ENCODE measurements at regions not wholly inside any gene's neighbourhood (a gene's known extent, or its start where the extent isn't known, plus 50 kb on each side); places are given as distances from the start of the nearest gene placed in this dataset.
"Not testable (repeated sequence)": the region's sequence is repeated elsewhere in the genome, so short reads cannot be mapped to it uniquely, and the experiment has no call there.

GRCh38 chr2:90019908-90020307 is 1328.4 kb downstream of the RPIA start:
- not testable (repeated sequence) for H3K36me3 Mint-ChIP-seq; H3K27ac Mint-ChIP-seq; H3K4me1 Mint-ChIP-seq; DNase-seq (ENCODE audit: low spot score in 2 of 2); H3K9me3 Mint-ChIP-seq; H3K27me3 Mint-ChIP-seq; H3K4me3 Mint-ChIP-seq; ATAC-seq (ENCODE audit: low read depth)

GRCh38 chr2:90021234-90021633 is 1329.8 kb downstream of the RPIA start:
- not testable (repeated sequence) for H3K4me3 Mint-ChIP-seq; H3K27ac Mint-ChIP-seq; H3K27me3 Mint-ChIP-seq; DNase-seq (ENCODE audit: low spot score in 2 of 2); H3K36me3 Mint-ChIP-seq; H3K4me1 Mint-ChIP-seq; H3K9me3 Mint-ChIP-seq
- ATAC-seq (ENCODE audit: low read depth): peak; percentile 89

- not testable (repeated sequence) for H3K4me1 Mint-ChIP-seq; H3K27ac Mint-ChIP-seq; H3K36me3 Mint-ChIP-seq; DNase-seq (ENCODE audit: low spot score in 2 of 2); H3K27me3 Mint-ChIP-seq; H3K4me3 Mint-ChIP-seq; H3K9me3 Mint-ChIP-seq
- peak; percentile 22 for ATAC-seq (ENCODE audit: low read depth)
Observed at GRCh38 chr2:90027231-90027643, 1335.8 kb downstream of the RPIA start.

GRCh38 chr2:90028381-90029079 is 1337.1 kb downstream of the RPIA start:
- not testable (repeated sequence) for DNase-seq (ENCODE audit: low spot score in 2 of 2); H3K36me3 Mint-ChIP-seq; H3K27me3 Mint-ChIP-seq; H3K9me3 Mint-ChIP-seq; H3K4me1 Mint-ChIP-seq; H3K27ac Mint-ChIP-seq
- ATAC-seq (ENCODE audit: low read depth): peak; percentile 23
- peak overlapping the region; percentile 48 for H3K4me3 Mint-ChIP-seq

- ATAC-seq (ENCODE audit: low read depth) (peak; percentile 88), DNase-seq (ENCODE audit: low spot score in 2 of 2) (peak; percentile 18 to 19)
- H3K9me3 Mint-ChIP-seq, H3K4me1 Mint-ChIP-seq, H3K36me3 Mint-ChIP-seq, H3K27me3 Mint-ChIP-seq, H3K27ac Mint-ChIP-seq: not testable (repeated sequence)
- H3K4me3 Mint-ChIP-seq: peak overlapping the region; percentile 48
Observed at GRCh38 chr2:90029080-90029428, 1337.6 kb downstream of the RPIA start.

GRCh38 chr2:90032269-90032668 is 1340.8 kb downstream of the RPIA start:
- DNase-seq (ENCODE audit: low spot score in 2 of 2); H3K36me3 Mint-ChIP-seq; H3K27ac Mint-ChIP-seq: not testable (repeated sequence)

GRCh38 chr2:90036335-90036734 is 1344.9 kb downstream of the RPIA start:
- H3K36me3 Mint-ChIP-seq; H3K27ac Mint-ChIP-seq; ATAC-seq (ENCODE audit: low read depth); DNase-seq (ENCODE audit: low spot score in 2 of 2); H3K9me3 Mint-ChIP-seq; H3K27me3 Mint-ChIP-seq; H3K4me1 Mint-ChIP-seq; H3K4me3 Mint-ChIP-seq: not testable (repeated sequence)

More at GRCh38 chr2:90032269-90032668, 1340.8 kb downstream of the RPIA start:
- ATAC-seq (ENCODE audit: low read depth); H3K27me3 Mint-ChIP-seq; H3K4me3 Mint-ChIP-seq; H3K4me1 Mint-ChIP-seq; H3K9me3 Mint-ChIP-seq: not testable (repeated sequence)

- not testable (repeated sequence) for H3K27ac Mint-ChIP-seq; H3K9me3 Mint-ChIP-seq; H3K4me1 Mint-ChIP-seq; H3K36me3 Mint-ChIP-seq; H3K27me3 Mint-ChIP-seq; H3K4me3 Mint-ChIP-seq; DNase-seq (ENCODE audit: low spot score in 2 of 2)
- ATAC-seq (ENCODE audit: low read depth): peak; percentile 38
Observed at GRCh38 chr2:90039093-90039492, 1347.6 kb downstream of the RPIA start.

- not testable (repeated sequence) for H3K4me3 Mint-ChIP-seq; DNase-seq (ENCODE audit: low spot score in 2 of 2); H3K36me3 Mint-ChIP-seq; H3K9me3 Mint-ChIP-seq; ATAC-seq (ENCODE audit: low read depth); H3K27ac Mint-ChIP-seq; H3K27me3 Mint-ChIP-seq; H3K4me1 Mint-ChIP-seq
Observed at GRCh38 chr2:90047776-90048175, 1356.3 kb downstream of the RPIA start.

- ATAC-seq (ENCODE audit: low read depth): peak; percentile 67
- H3K27me3 Mint-ChIP-seq, H3K9me3 Mint-ChIP-seq: not testable (repeated sequence)
Observed at GRCh38 chr2:90052113-90052631, 1360.7 kb downstream of the RPIA start.

GRCh38 chr2:90069290-90069894 is 1377.9 kb downstream of the RPIA start:
- Mint-ChIP-seq H3K27me3 (peaks cover 9% of the 10 kb centered on the region), H3K9me3 (no peaks in the 10 kb centered on the region), H3K4me1 (no peaks in the 10 kb centered on the region), H3K27ac (no peak overlapping the region), H3K36me3 (no peaks in the 10 kb centered on the region), H3K4me3 (no peak overlapping the region)
- ATAC-seq (ENCODE audit: low read depth) (no peak), DNase-seq (ENCODE audit: low spot score in 2 of 2) (peak in 1 of 2 donors; percentile 13)

More at GRCh38 chr2:90052113-90052631, 1360.7 kb downstream of the RPIA start:
- not testable (repeated sequence) for H3K4me1 Mint-ChIP-seq; H3K27ac Mint-ChIP-seq; DNase-seq (ENCODE audit: low spot score in 2 of 2); H3K36me3 Mint-ChIP-seq; H3K4me3 Mint-ChIP-seq

- Mint-ChIP-seq H3K4me3 (no peak overlapping the region), H3K27ac (no peak overlapping the region), H3K27me3 (peaks cover 18% of the 10 kb centered on the region), H3K36me3 (no peaks in the 10 kb centered on the region), H3K9me3 (no peaks in the 10 kb centered on the region), H3K4me1 (peaks cover 5% of the 10 kb centered on the region)
- ATAC-seq (ENCODE audit: low read depth) (no peak), DNase-seq (ENCODE audit: low spot score in 2 of 2) (no peak)
Observed at GRCh38 chr2:90076311-90076710, 1384.8 kb downstream of the RPIA start.

- H3K27ac Mint-ChIP-seq: no peak overlapping the region
- H3K4me1 Mint-ChIP-seq: peaks cover 5% of the 10 kb centered on the region
- ATAC-seq (ENCODE audit: low read depth): no peak
- H3K27me3 Mint-ChIP-seq: peaks cover 15% of the 10 kb centered on the region
- H3K4me3 Mint-ChIP-seq: no peak overlapping the region
- no peaks in the 10 kb centered on the region for H3K36me3 Mint-ChIP-seq
- H3K9me3 Mint-ChIP-seq: no peaks in the 10 kb centered on the region
- DNase-seq (ENCODE audit: low spot score in 2 of 2): no peak
Observed at GRCh38 chr2:90077948-90078347, 1386.5 kb downstream of the RPIA start.

- DNase-seq (ENCODE audit: low spot score in 2 of 2): no peak
- no peak for ATAC-seq (ENCODE audit: low read depth)
- Mint-ChIP-seq H3K4me1 (peaks cover 5% of the 10 kb centered on the region), H3K36me3 (no peaks in the 10 kb centered on the region), H3K4me3 (no peak overlapping the region), H3K9me3 (no peaks in the 10 kb centered on the region), H3K27me3 (peaks cover 16% of the 10 kb centered on the region), H3K27ac (no peak overlapping the region)
Observed at GRCh38 chr2:90079374-90079773, 1387.9 kb downstream of the RPIA start.

GRCh38 chr2:90087792-90088191 is 1396.3 kb downstream of the RPIA start:
- DNase-seq (ENCODE audit: low spot score in 2 of 2): not testable (repeated sequence)

More at GRCh38 chr2:90087792-90088191, 1396.3 kb downstream of the RPIA start:
- H3K27me3 Mint-ChIP-seq; H3K27ac Mint-ChIP-seq; H3K9me3 Mint-ChIP-seq; H3K4me3 Mint-ChIP-seq; ATAC-seq (ENCODE audit: low read depth); H3K36me3 Mint-ChIP-seq; H3K4me1 Mint-ChIP-seq: not testable (repeated sequence)

Measured in memory B cell (primary cell).